ENCODE measurements at regions not wholly inside any gene's neighbourhood (a gene's known extent, or its start where the extent isn't known, plus 50 kb on each side); places are given as distances from the start of the nearest gene placed in this dataset.
"Not testable (repeated sequence)": the region's sequence is repeated elsewhere in the genome, so short reads cannot be mapped to it uniquely, and the experiment has no call there.

GRCh38 chr1:238438311-238439270 is 547.9 kb upstream of the ZP4 start:
- Histone ChIP-seq H3K9me3 (no peaks in the 10 kb centered on the region), H3K4me1 (peaks cover 8% of the 10 kb centered on the region), H3K36me3 (replicated peaks) (no peaks in the 10 kb centered on the region), H3K4me3 (no peak overlapping the region), H3K27me3 (ENCODE audit: low read depth) (no peaks in the 10 kb centered on the region)
- in situ Hi-C loops (cut with MboI; ENCODE audit: low sequenced_read_pairs): no loop called here
- no peak for DNase-seq (ENCODE audit: low spot score in 2 of 2)

GRCh38 chr1:238429703-238430102 is 539.0 kb upstream of the ZP4 start:
- H3K9me3 ChIP-seq; H3K4me1 ChIP-seq; H3K36me3 ChIP-seq (replicated peaks); H3K27me3 ChIP-seq (ENCODE audit: low read depth); H3K4me3 ChIP-seq; in situ Hi-C loops (cut with MboI; ENCODE audit: low sequenced_read_pairs): not testable (repeated sequence)
- DNase-seq (ENCODE audit: low spot score in 2 of 2): peak in 1 of 2 experiments; percentile 32

- H3K36me3 ChIP-seq (replicated peaks): no peaks in the 10 kb centered on the region
- in situ Hi-C loops (cut with MboI; ENCODE audit: low sequenced_read_pairs): no loop called here
- no peak for DNase-seq (ENCODE audit: low spot score in 2 of 2)
- no peak overlapping the region for H3K4me3 ChIP-seq
- no peaks in the 10 kb centered on the region for H3K4me1 ChIP-seq
- H3K9me3 ChIP-seq: no peaks in the 10 kb centered on the region
- H3K27me3 ChIP-seq (ENCODE audit: low read depth): no peaks in the 10 kb centered on the region
Measured at GRCh38 chr1:238419209-238419608, 528.5 kb upstream of the ZP4 start.

- no peak overlapping the region for H3K4me3 ChIP-seq
- H3K9me3 ChIP-seq: no peaks in the 10 kb centered on the region
- H3K27me3 ChIP-seq (ENCODE audit: low read depth): no peaks in the 10 kb centered on the region
- peaks cover 16% of the 10 kb centered on the region for H3K4me1 ChIP-seq
- in situ Hi-C loops (cut with MboI; ENCODE audit: low sequenced_read_pairs): no loop called here
- DNase-seq (ENCODE audit: low spot score in 2 of 2): no peak
- no peaks in the 10 kb centered on the region for H3K36me3 ChIP-seq (replicated peaks)
Measured at GRCh38 chr1:238409932-238410331, 519.2 kb upstream of the ZP4 start.

- in situ Hi-C loops (cut with MboI; ENCODE audit: low sequenced_read_pairs): no loop called here
- Histone ChIP-seq H3K4me1 (peaks cover 22% of the 10 kb centered on the region), H3K36me3 (replicated peaks) (no peaks in the 10 kb centered on the region), H3K27me3 (ENCODE audit: low read depth) (no peaks in the 10 kb centered on the region), H3K9me3 (no peaks in the 10 kb centered on the region), H3K4me3 (no peak overlapping the region)
- no peak for DNase-seq (ENCODE audit: low spot score in 2 of 2)
Measured at GRCh38 chr1:238409191-238409850, 518.6 kb upstream of the ZP4 start.

GRCh38 chr1:238408737-238409136 is 518.0 kb upstream of the ZP4 start:
- DNase-seq (ENCODE audit: low spot score in 2 of 2): no peak
- H3K4me3 ChIP-seq: no peak overlapping the region
- no peaks in the 10 kb centered on the region for H3K9me3 ChIP-seq
- H3K4me1 ChIP-seq: peaks cover 25% of the 10 kb centered on the region
- in situ Hi-C loops (cut with MboI; ENCODE audit: low sequenced_read_pairs): no loop called here
- H3K36me3 ChIP-seq (replicated peaks): no peaks in the 10 kb centered on the region
- no peaks in the 10 kb centered on the region for H3K27me3 ChIP-seq (ENCODE audit: low read depth)

- Histone ChIP-seq H3K4me1 (peaks cover 25% of the 10 kb centered on the region), H3K27me3 (ENCODE audit: low read depth) (no peaks in the 10 kb centered on the region), H3K4me3 (no peak overlapping the region), H3K9me3 (no peaks in the 10 kb centered on the region), H3K36me3 (replicated peaks) (no peaks in the 10 kb centered on the region)
- DNase-seq (ENCODE audit: low spot score in 2 of 2): no peak
- in situ Hi-C loops (cut with MboI; ENCODE audit: low sequenced_read_pairs): no loop called here
Measured at GRCh38 chr1:238406098-238406860, 515.6 kb upstream of the ZP4 start.

GRCh38 chr1:238404921-238405320 is 514.2 kb upstream of the ZP4 start:
- H3K4me1 ChIP-seq: peaks cover 25% of the 10 kb centered on the region
- in situ Hi-C loops (cut with MboI; ENCODE audit: low sequenced_read_pairs): no loop called here
- no peak overlapping the region for H3K4me3 ChIP-seq
- no peaks in the 10 kb centered on the region for H3K27me3 ChIP-seq (ENCODE audit: low read depth)
- H3K9me3 ChIP-seq: no peaks in the 10 kb centered on the region
- no peaks in the 10 kb centered on the region for H3K36me3 ChIP-seq (replicated peaks)
- peak in 1 of 2 experiments; percentile 78 for DNase-seq (ENCODE audit: low spot score in 2 of 2)

GRCh38 chr1:238404481-238404880 is 513.8 kb upstream of the ZP4 start:
- no peaks in the 10 kb centered on the region for H3K9me3 ChIP-seq
- no peaks in the 10 kb centered on the region for H3K27me3 ChIP-seq (ENCODE audit: low read depth)
- H3K4me3 ChIP-seq: no peak overlapping the region
- in situ Hi-C loops (cut with MboI; ENCODE audit: low sequenced_read_pairs): no loop called here
- no peaks in the 10 kb centered on the region for H3K36me3 ChIP-seq (replicated peaks)
- DNase-seq (ENCODE audit: low spot score in 2 of 2): peak; percentile 19 to 31
- H3K4me1 ChIP-seq: peaks cover 25% of the 10 kb centered on the region

GRCh38 chr1:238401144-238401543 is 510.4 kb upstream of the ZP4 start:
- H3K4me3 ChIP-seq: no peak overlapping the region
- in situ Hi-C loops (cut with MboI; ENCODE audit: low sequenced_read_pairs): no loop called here
- peaks cover 20% of the 10 kb centered on the region for H3K4me1 ChIP-seq
- no peaks in the 10 kb centered on the region for H3K9me3 ChIP-seq
- no peaks in the 10 kb centered on the region for H3K36me3 ChIP-seq (replicated peaks)
- H3K27me3 ChIP-seq (ENCODE audit: low read depth): no peaks in the 10 kb centered on the region
- DNase-seq (ENCODE audit: low spot score in 2 of 2): no peak

GRCh38 chr1:238399558-238399957 is 508.8 kb upstream of the ZP4 start:
- Histone ChIP-seq H3K4me1 (peaks cover 5% of the 10 kb centered on the region), H3K36me3 (replicated peaks) (no peaks in the 10 kb centered on the region), H3K27me3 (ENCODE audit: low read depth) (no peaks in the 10 kb centered on the region), H3K9me3 (no peaks in the 10 kb centered on the region), H3K4me3 (no peak overlapping the region)
- DNase-seq (ENCODE audit: low spot score in 2 of 2): peak in 1 of 2 experiments; percentile 35
- in situ Hi-C loops (cut with MboI; ENCODE audit: low sequenced_read_pairs): no loop called here

- no peak for DNase-seq (ENCODE audit: low spot score in 2 of 2)
- in situ Hi-C loops (cut with MboI; ENCODE audit: low sequenced_read_pairs): no loop called here
- no peak overlapping the region for H3K4me3 ChIP-seq
- H3K27me3 ChIP-seq (ENCODE audit: low read depth): no peaks in the 10 kb centered on the region
- no peaks in the 10 kb centered on the region for H3K9me3 ChIP-seq
- H3K36me3 ChIP-seq (replicated peaks): no peaks in the 10 kb centered on the region
- 0 out of 2 replicates have a peak, but pooled peaks cover 3% of the 10 kb centered on the region for H3K4me1 ChIP-seq
Measured at GRCh38 chr1:238396140-238396539, 505.4 kb upstream of the ZP4 start.

- H3K4me3 ChIP-seq: no peak overlapping the region
- in situ Hi-C loops (cut with MboI; ENCODE audit: low sequenced_read_pairs): no loop called here
Measured at GRCh38 chr1:238384381-238384780, 493.7 kb upstream of the ZP4 start.

More at GRCh38 chr1:238384381-238384780, 493.7 kb upstream of the ZP4 start:
- peaks cover 5% of the 10 kb centered on the region; the same call in 1 of the 2 replicates for H3K4me1 ChIP-seq
- DNase-seq (ENCODE audit: low spot score in 2 of 2): no peak
- H3K36me3 ChIP-seq (replicated peaks): no peaks in the 10 kb centered on the region
- no peaks in the 10 kb centered on the region for H3K27me3 ChIP-seq (ENCODE audit: low read depth)
- H3K9me3 ChIP-seq: no peaks in the 10 kb centered on the region
